ENCODE measurements at regions not wholly inside any gene's neighbourhood (a gene's known extent, or its start where the extent isn't known, plus 50 kb on each side); places are given as distances from the start of the nearest gene placed in this dataset.

GRCh38 chr1:55585402-55585792, 370.2 kb upstream of the USP24 start:
- TF ChIP-seq CTCF (IDR thresholded peaks at IDR 0.05) (no peak), POLR2A (IDR thresholded peaks at IDR 0.05) (no peak)

All from tibial nerve (tissue), 3 donors.